C4-2B (cell line): ENCODE measurements at regions not wholly inside any gene's neighbourhood (a gene's known extent, or its start where the extent isn't known, plus 50 kb on each side); places are given as distances from the start of the nearest gene placed in this dataset.

ENCODE experiments used
- H3K27ac ChIP-seq: fragments of 450-650 bp; 2 replicates; pipeline ENCODE4 v1.5.1; 2017
- ZFX ChIP-seq: fragments of 450-650 bp; IDR thresholded peaks from 2 replicates; pipeline ENCODE4 v1.6.1; 2017
- TF ChIP-seq, protein P1 (sequence below): fragments of 450-650 bp; conservative IDR thresholded peaks from 2 replicates; pipeline ENCODE4 v1.5.1; 2017; ENCODE audit warnings: mild to moderate bottlenecking

DNA sequence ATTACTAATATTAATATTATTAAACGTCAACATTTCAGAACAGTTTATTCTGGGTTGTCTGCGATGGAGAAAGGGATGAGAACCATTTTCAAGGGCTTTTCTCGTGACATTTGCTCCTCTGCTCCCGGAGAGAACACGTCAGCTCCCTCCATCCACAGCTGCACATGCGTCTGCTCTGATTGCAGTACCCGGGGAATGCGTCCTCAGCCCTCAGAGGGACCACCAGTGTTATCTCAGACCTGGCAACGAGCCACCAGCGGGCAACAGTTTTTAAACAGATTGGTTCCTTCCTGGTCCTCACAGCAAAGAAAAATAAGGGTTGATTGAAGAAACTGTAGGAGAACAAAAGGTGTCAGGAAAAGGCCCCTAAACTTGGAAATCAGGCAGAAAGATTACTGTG is 202.2 kb upstream of the ADAMTS9 start:
- TF ChIP-seq ZFX: no peak
- TF ChIP-seq, protein P1, sequence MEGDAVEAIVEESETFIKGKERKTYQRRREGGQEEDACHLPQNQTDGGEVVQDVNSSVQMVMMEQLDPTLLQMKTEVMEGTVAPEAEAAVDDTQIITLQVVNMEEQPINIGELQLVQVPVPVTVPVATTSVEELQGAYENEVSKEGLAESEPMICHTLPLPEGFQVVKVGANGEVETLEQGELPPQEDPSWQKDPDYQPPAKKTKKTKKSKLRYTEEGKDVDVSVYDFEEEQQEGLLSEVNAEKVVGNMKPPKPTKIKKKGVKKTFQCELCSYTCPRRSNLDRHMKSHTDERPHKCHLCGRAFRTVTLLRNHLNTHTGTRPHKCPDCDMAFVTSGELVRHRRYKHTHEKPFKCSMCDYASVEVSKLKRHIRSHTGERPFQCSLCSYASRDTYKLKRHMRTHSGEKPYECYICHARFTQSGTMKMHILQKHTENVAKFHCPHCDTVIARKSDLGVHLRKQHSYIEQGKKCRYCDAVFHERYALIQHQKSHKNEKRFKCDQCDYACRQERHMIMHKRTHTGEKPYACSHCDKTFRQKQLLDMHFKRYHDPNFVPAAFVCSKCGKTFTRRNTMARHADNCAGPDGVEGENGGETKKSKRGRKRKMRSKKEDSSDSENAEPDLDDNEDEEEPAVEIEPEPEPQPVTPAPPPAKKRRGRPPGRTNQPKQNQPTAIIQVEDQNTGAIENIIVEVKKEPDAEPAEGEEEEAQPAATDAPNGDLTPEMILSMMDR: no peak
- H3K27ac ChIP-seq: no peak overlapping the region

DNA sequence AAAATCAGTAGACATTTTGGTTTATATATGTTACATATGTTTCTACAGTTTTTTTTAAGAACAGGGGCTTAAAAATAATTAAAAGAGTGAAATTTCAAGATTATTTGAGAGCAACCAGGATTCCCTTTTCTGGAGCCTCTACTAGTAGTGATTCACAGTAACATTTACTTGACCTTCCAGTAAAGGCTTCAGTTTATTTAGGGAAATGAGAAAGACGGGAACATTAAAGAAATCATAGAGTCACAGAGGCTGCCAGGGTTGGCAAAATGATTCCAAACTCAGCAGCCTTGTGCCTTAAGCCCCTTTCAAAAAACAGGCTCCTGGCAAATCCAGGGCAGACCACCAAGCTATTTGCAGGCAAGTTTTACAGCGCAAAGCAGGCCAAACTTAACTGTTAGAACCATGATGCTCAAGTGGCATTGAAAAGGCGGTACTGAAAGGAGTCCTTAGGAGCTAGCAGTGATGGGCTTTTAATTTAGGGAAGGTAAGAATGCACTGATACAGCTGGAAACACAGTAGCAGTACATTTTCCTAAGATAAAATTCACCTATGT is 201.1 kb upstream of the ADAMTS9 start:
- H3K27ac ChIP-seq: no peak overlapping the region
- no peak for TF ChIP-seq ZFX
- TF ChIP-seq, protein P1: no peak

DNA sequence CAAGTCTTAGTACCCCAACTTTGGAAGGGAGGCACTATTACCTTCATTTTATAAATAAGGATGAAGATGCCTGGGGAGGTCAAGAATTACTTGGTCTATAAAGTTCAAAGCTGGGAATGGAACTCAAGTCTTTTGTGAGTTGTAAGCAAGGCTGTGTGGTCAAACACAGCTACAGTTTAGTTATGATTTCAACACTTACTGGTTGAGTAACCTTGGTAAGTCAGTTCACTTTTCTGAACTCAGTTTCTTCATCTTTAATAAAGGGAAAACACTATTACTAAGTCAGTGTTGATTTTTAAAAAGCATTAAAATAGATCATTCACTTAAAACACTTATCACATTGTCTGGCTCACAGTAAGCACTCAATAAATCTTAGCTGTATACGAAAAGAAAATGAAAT is 200.4 kb upstream of the ADAMTS9 start:
- TF ChIP-seq, protein P1: no peak
- TF ChIP-seq ZFX: no peak
- H3K27ac ChIP-seq: no peak overlapping the region

DNA sequence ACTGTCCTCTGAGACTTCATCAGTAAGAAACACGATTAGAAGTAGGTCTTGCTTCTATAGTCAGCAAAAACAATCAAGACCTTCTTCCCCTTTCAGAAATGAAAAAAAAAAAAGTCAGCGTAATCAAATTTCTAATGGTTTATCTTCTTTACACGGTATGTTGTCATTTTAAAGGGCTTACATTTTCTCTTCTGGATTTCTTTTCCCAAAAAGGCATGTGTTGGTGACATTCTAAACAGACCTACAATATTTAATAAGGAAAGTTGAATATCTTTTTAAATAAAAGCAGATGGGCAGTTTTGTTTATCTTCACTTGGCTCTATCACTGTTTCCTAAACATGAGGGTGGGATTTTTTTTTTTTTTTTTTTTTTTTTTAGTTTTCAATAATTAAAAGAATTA is 197.3 kb upstream of the ADAMTS9 start:
- TF ChIP-seq ZFX: no peak
- TF ChIP-seq, protein P1: no peak
- H3K27ac ChIP-seq: no peak overlapping the region

DNA sequence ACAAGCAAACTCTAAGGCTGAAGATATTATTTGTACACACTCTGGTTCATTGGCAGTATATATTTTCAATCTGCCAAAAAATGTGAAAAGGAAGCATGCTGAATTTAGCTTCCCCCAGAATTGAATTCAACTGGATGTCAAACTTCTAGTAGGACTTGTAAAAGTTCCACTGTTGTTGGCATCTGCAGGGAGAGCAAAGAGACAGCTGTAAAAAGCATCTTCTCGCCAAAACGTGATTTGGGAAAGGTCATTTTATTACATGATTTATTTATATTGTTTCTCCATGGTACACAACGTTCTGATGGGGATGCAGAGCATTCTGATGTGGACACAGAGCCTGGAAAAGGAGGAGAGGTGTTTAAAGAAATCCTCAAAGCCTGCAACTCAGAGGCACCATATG is 196.7 kb upstream of the ADAMTS9 start:
- TF ChIP-seq, protein P1: no peak
- H3K27ac ChIP-seq: no peak overlapping the region

DNA sequence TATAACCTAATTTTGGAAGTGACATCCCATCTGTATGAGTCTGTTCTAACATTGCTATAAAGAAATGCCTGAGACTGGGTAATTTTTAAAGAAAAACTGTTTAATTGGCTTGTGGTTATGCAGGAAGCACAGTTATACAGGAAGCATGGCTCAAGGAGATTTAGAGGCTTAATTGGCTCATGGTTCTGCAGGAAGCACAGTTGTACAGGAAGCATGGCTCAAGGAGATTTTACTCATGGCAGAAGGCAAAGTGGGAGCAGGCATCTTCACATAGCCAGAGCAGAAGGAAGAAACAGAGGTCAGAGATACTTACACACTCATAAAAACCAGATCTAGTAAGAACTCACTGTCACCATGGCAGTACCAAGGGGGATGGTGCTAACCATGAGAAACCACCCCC is 193.1 kb upstream of the ADAMTS9 start:
- H3K27ac ChIP-seq: no peak overlapping the region
- no peak for TF ChIP-seq ZFX
- TF ChIP-seq, protein P1: no peak

DNA sequence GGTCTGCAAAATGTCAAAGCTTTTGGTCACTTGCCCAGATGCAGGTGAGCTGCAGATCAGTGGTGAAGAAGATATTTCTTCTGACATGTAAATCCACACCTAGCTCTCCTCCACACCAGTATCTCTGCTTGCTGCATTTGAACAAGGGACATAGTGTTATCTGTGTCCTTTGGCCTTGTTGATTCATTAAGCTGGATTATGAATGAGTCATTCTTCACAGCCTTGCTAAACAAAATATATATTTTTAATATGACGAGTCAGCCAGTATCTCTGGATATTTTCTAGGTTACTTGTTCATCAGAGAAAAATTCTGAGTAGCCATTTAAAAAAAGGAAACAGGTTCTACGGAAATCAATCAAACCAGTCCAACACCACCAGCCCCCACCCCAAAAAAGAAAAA is 190.6 kb upstream of the ADAMTS9 start:
- TF ChIP-seq, protein P1: no peak
- no peak for TF ChIP-seq ZFX
- H3K27ac ChIP-seq: no peak overlapping the region
